ENCODE measurements at regions not wholly inside any gene's neighbourhood (a gene's known extent, or its start where the extent isn't known, plus 50 kb on each side); places are given as distances from the start of the nearest gene placed in this dataset.
A peak's percentile ranks its signal among the peaks of the same experiment; 100 is the strongest.

GRCh38 chr18:46312221-46312620, 208.0 kb downstream of the HAUS1 start:
- Mint-ChIP-seq H3K4me3 (ENCODE audit: low read depth) (no peak overlapping the region), H3K27ac (no peak overlapping the region), H3K27me3 (peaks cover 2% of the 10 kb centered on the region)

DNA sequence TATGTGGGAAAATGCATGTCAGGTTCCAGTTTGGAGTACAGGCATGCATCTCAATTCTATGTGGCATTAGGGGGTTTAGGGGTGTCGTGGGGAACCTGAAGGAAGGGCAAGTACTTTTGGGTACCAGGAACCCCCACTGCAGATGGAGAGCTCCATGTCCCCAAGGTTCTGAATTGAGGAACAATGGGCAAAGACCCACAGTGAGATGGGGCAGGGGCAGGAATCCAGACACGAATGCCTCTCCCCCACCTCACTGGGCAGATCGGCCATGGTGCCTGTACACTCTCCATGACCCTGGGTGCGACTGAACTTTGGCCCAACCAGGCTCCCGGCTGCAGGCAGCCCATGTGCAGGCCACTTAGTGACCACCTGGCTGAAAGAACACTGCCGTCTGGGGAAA, 209.3 kb downstream of the HAUS1 start:
- peaks cover 2% of the 10 kb centered on the region for H3K27me3 Mint-ChIP-seq
- peak overlapping the region; percentile 81 for H3K27ac Mint-ChIP-seq
- H3K36me3 Mint-ChIP-seq (ENCODE audit: insufficient read depth): no peaks in the 10 kb centered on the region
- H3K9me3 Mint-ChIP-seq (ENCODE audit: low read depth): no peaks in the 10 kb centered on the region
- no peak for DNase-seq (ENCODE audit: low spot score, unreplicated experiment)
- TF ChIP-seq, protein P1, sequence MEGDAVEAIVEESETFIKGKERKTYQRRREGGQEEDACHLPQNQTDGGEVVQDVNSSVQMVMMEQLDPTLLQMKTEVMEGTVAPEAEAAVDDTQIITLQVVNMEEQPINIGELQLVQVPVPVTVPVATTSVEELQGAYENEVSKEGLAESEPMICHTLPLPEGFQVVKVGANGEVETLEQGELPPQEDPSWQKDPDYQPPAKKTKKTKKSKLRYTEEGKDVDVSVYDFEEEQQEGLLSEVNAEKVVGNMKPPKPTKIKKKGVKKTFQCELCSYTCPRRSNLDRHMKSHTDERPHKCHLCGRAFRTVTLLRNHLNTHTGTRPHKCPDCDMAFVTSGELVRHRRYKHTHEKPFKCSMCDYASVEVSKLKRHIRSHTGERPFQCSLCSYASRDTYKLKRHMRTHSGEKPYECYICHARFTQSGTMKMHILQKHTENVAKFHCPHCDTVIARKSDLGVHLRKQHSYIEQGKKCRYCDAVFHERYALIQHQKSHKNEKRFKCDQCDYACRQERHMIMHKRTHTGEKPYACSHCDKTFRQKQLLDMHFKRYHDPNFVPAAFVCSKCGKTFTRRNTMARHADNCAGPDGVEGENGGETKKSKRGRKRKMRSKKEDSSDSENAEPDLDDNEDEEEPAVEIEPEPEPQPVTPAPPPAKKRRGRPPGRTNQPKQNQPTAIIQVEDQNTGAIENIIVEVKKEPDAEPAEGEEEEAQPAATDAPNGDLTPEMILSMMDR (IDR thresholded peaks at IDR 0.05; ENCODE audit: unreplicated experiment): no peak
- H3K4me1 Mint-ChIP-seq (ENCODE audit: low read depth): no peaks in the 10 kb centered on the region
- no peak overlapping the region for H3K4me3 Mint-ChIP-seq (ENCODE audit: low read depth)

More at GRCh38 chr18:46312221-46312620, 208.0 kb downstream of the HAUS1 start:
- H3K4me1 Mint-ChIP-seq (ENCODE audit: low read depth): no peaks in the 10 kb centered on the region
- TF ChIP-seq, protein P1 (IDR thresholded peaks at IDR 0.05; ENCODE audit: unreplicated experiment): no peak
- H3K9me3 Mint-ChIP-seq (ENCODE audit: low read depth): peaks cover 4% of the 10 kb centered on the region
- H3K36me3 Mint-ChIP-seq (ENCODE audit: insufficient read depth): no peaks in the 10 kb centered on the region
- DNase-seq (ENCODE audit: low spot score, unreplicated experiment): no peak

DNA sequence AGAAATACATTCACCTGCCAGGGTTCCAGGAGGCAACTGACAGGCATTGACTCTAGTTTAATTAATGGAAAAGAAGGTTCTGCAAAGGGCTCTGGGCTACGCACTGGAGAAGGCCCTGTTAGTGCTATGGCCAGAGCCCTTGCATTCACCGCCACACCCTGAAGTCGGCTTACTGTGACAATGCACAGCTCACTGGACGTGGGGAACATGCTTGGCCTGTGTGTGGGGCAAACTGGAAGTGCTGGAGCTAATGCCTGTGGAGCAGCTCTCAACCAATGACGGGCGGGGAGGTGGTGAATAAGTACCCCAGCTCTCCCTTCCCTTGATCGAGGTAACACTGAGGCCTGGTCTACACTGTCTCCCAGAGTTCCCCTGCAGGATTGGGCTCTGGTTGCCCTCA, 209.8 kb downstream of the HAUS1 start:
- Mint-ChIP-seq H3K27ac (no peak overlapping the region), H3K4me1 (ENCODE audit: low read depth) (no peaks in the 10 kb centered on the region), H3K9me3 (ENCODE audit: low read depth) (no peaks in the 10 kb centered on the region), H3K4me3 (ENCODE audit: low read depth) (no peak overlapping the region), H3K27me3 (peaks cover 4% of the 10 kb centered on the region), H3K36me3 (ENCODE audit: insufficient read depth) (no peaks in the 10 kb centered on the region)
- no peak for DNase-seq (ENCODE audit: low spot score, unreplicated experiment)
- TF ChIP-seq, protein P1 (IDR thresholded peaks at IDR 0.05; ENCODE audit: unreplicated experiment): no peak

DNA sequence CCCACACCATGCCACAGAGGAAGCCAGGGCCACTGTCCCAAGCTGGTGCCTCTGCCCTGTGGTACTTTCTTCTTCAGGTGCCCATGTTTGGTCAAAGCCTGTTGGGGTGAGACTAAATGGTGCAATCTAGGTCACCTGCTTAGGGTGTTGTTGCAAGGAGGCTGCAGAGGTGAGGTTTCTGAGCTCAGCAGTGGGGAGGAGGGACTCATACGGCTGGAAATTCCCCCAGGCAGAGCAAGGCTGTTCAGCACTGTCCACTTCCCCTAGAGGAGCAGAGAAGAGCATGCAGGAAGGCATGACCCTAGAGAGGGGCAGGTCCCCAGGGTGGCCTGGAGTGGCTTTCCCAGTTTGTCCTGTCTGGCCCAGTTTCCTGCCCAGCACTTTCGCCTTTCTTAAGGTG, 211.0 kb downstream of the HAUS1 start:
- TF ChIP-seq, protein P1 (IDR thresholded peaks at IDR 0.05; ENCODE audit: unreplicated experiment): no peak
- no peak for DNase-seq (ENCODE audit: low spot score, unreplicated experiment)
- no peaks in the 10 kb centered on the region for H3K4me1 Mint-ChIP-seq (ENCODE audit: low read depth)
- no peak overlapping the region for H3K4me3 Mint-ChIP-seq (ENCODE audit: low read depth)
- no peaks in the 10 kb centered on the region for H3K9me3 Mint-ChIP-seq (ENCODE audit: low read depth)
- no peaks in the 10 kb centered on the region for H3K36me3 Mint-ChIP-seq (ENCODE audit: insufficient read depth)
- H3K27me3 Mint-ChIP-seq: peaks cover 8% of the 10 kb centered on the region
- no peak overlapping the region for H3K27ac Mint-ChIP-seq

GRCh38 chr18:46318356-46318755, 214.2 kb downstream of the HAUS1 start:
- H3K4me1 Mint-ChIP-seq (ENCODE audit: low read depth): peaks cover 8% of the 10 kb centered on the region
- H3K36me3 Mint-ChIP-seq (ENCODE audit: insufficient read depth): no peaks in the 10 kb centered on the region
- H3K27me3 Mint-ChIP-seq: peaks cover 5% of the 10 kb centered on the region
- H3K9me3 Mint-ChIP-seq (ENCODE audit: low read depth): no peaks in the 10 kb centered on the region
- H3K4me3 Mint-ChIP-seq (ENCODE audit: low read depth): no peak overlapping the region
- DNase-seq (ENCODE audit: low spot score, unreplicated experiment): no peak
- TF ChIP-seq, protein P1 (IDR thresholded peaks at IDR 0.05; ENCODE audit: unreplicated experiment): no peak
- H3K27ac Mint-ChIP-seq: no peak overlapping the region

All from progenitor cell of endocrine pancreas (in vitro differentiated cells).